ENCODE measurements at regions not wholly inside any gene's neighbourhood (a gene's known extent, or its start where the extent isn't known, plus 50 kb on each side); places are given as distances from the start of the nearest gene placed in this dataset.

DNA sequence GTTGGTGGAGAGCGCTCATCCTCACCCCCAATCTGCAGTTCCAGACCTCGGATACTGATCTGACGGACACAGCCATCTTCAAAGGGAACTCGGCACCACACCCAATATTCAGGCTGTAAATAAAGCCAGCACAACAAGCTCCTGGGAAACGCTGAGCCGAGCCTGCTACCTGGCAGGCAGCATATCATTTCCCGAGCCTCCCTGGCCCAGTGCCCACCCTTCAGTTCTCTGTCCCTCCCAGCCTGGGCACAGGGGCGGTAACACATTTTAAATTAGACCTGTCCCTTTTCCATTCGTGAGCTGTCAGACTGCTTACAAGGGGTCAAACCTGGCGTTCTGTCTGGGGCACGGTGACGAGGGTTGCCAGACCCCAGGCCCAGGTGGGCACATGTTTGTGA, 250.5 kb downstream of the ARHGAP12 start:
- TF ChIP-seq, protein P1, sequence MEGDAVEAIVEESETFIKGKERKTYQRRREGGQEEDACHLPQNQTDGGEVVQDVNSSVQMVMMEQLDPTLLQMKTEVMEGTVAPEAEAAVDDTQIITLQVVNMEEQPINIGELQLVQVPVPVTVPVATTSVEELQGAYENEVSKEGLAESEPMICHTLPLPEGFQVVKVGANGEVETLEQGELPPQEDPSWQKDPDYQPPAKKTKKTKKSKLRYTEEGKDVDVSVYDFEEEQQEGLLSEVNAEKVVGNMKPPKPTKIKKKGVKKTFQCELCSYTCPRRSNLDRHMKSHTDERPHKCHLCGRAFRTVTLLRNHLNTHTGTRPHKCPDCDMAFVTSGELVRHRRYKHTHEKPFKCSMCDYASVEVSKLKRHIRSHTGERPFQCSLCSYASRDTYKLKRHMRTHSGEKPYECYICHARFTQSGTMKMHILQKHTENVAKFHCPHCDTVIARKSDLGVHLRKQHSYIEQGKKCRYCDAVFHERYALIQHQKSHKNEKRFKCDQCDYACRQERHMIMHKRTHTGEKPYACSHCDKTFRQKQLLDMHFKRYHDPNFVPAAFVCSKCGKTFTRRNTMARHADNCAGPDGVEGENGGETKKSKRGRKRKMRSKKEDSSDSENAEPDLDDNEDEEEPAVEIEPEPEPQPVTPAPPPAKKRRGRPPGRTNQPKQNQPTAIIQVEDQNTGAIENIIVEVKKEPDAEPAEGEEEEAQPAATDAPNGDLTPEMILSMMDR (IDR thresholded peaks at IDR 0.05): no peak
- no peak for TF ChIP-seq ZFX (IDR thresholded peaks at IDR 0.05; ENCODE audit: borderline replicate concordance)
